HCT116 (cell line): ENCODE measurements at regions not wholly inside any gene's neighbourhood (a gene's known extent, or its start where the extent isn't known, plus 50 kb on each side); places are given as distances from the start of the nearest gene placed in this dataset.

ENCODE experiments used
- ATAC-seq: fragments of 200-7000 bp; cut with Tn5 transposase; 2 replicates; pipeline ENCODE4 v1.9.1; 2020; ENCODE audit warnings: mild to moderate bottlenecking, moderate library complexity
- BruUV-seq: library from RNA; stranded (reverse); fragments of 400-500 nt; replicated peaks from 2 replicates; lab custom pipeline; 2021; lab: Mats Ljungman, UMichigan
- CTCF ChIA-PET: fragments of 300-600 bp; sonication (Branson Sonifier 250); formaldehyde crosslinking; loops from one replicate; lab custom pipeline; 2021; ENCODE audit warnings: antibody characterized with exemption; lab: Charles Lee
- POLR2A ChIA-PET: fragments of 300-600, 350-600 bp; sonication (Branson Sonifier 250); formaldehyde crosslinking; loops from one replicate; lab custom pipeline; 2021; ENCODE audit warnings: antibody characterized with exemption; lab: Charles Lee
- RAD21 ChIA-PET, 2 experiments: fragments of 300-600 bp; sonication (Branson Sonifier 250); formaldehyde crosslinking; loops; one replicate each; lab custom pipeline; 2023; ENCODE audit warnings: low total read pairs in 2 of 2; ENCODE audit not compliant: uncharacterized antibody in 2 of 2, unreplicated experiment in 2 of 2, low non-redundant PET in 1 of 2; lab: Charles Lee
- DNase-seq: peaks from one replicate; pipeline ENCODE4 v3.0.0-alpha.2; 2010; ENCODE audit warnings: low read depth, low spot score
- H2AFZ ChIP-seq: fragments of 200-600 bp; shearing (Covaris generic), sonication (generic); 2 replicates; pipeline ENCODE4 v1.6.1; 2017; ENCODE audit warnings: low read depth, mixed run types, mixed read lengths, antibody characterized with exemption, low read length; ENCODE audit not compliant: poor library complexity, severe bottlenecking
- H3K27ac ChIP-seq: 2 replicates; pipeline ENCODE4 v1.5.1; 2012; ENCODE audit warnings: low read depth, low read length
- H3K27me3 ChIP-seq: fragments of 200-600 bp; sonication (generic); 2 replicates; pipeline ENCODE4 v1.6.1; 2016; ENCODE audit warnings: mixed run types, low read length, mixed read lengths; ENCODE audit not compliant: insufficient read depth
- H3K36me3 ChIP-seq, 2 experiments: fragments of 200-500 bp in 1 of 2; fragments of 200-600 bp in 1 of 2; sonication (Bioruptor generic) in 1 of 2; sonication (generic) in 1 of 2; 2 replicates each; pipeline versions ENCODE4 v1.5.1 to v1.6.1; 2014 to 2016; ENCODE audit warnings: low read length in 2 of 2, inconsistent platforms in 1 of 2, mixed read lengths in 1 of 2, mixed run types in 1 of 2; ENCODE audit not compliant: insufficient read depth in 2 of 2, control insufficient read depth in 1 of 2
- H3K4me1 ChIP-seq, 2 experiments: fragments of 200-600 bp in 1 of 2; sonication (generic) in 1 of 2; 2 replicates each; pipeline versions ENCODE4 v1.5.1 to v1.6.1; 2012 to 2017; ENCODE audit warnings: low read length in 2 of 2, inconsistent platforms in 1 of 2, mild to moderate bottlenecking in 1 of 2, mixed read lengths in 1 of 2, mixed run types in 1 of 2, moderate library complexity in 1 of 2; ENCODE audit not compliant: insufficient read depth in 2 of 2, control insufficient read depth in 1 of 2
- H3K4me2 ChIP-seq: fragments of 200-600 bp; sonication (generic); 2 replicates; pipeline ENCODE4 v1.6.1; 2017; ENCODE audit warnings: mixed run types, low read length, mixed read lengths
- H3K4me3 ChIP-seq, 2 experiments: fragments of 200-600 bp in 1 of 2; sonication (generic) in 1 of 2; replicated peaks in 1 of 2; 2 replicates each; pipeline ENCODE4 v1.5.1; 2011 to 2016; ENCODE audit warnings: low read length in 2 of 2, control low read depth in 1 of 2, low read depth in 1 of 2, mild to moderate bottlenecking in 1 of 2, mixed read lengths in 1 of 2, mixed run types in 1 of 2
- H3K79me2 ChIP-seq: fragments of 200-600 bp; sonication (generic); 2 replicates; pipeline ENCODE4 v1.6.1; 2017; ENCODE audit warnings: mild to moderate bottlenecking, mixed run types, low read length, moderate library complexity, mixed read lengths; ENCODE audit not compliant: insufficient read depth
- H3K9ac ChIP-seq: fragments of 200-600 bp; sonication (generic); 2 replicates; pipeline ENCODE4 v1.6.1; 2016; ENCODE audit warnings: low read length, mixed read lengths
- H3K9me2 ChIP-seq: fragments of 200-600 bp; sonication (generic), shearing (Covaris generic); 2 replicates; pipeline ENCODE4 v1.6.1; 2017; ENCODE audit warnings: mixed run types, mild to moderate bottlenecking, moderate library complexity; ENCODE audit not compliant: insufficient read depth
- H3K9me3 ChIP-seq, 2 experiments: fragments of 200-500 bp in 1 of 2; fragments of 200-600 bp in 1 of 2; sonication (Bioruptor generic) in 1 of 2; sonication (generic) in 1 of 2; 2 replicates each; pipeline ENCODE4 v1.6.1; 2014 to 2017; ENCODE audit warnings: low read length in 2 of 2, mixed read lengths in 2 of 2, inconsistent platforms in 1 of 2, low read depth in 1 of 2, mild to moderate bottlenecking in 1 of 2, mixed run types in 1 of 2, moderate library complexity in 1 of 2; ENCODE audit not compliant: control insufficient read depth in 1 of 2, insufficient read depth in 1 of 2
- H4K20me1 ChIP-seq: fragments of 200-600 bp; sonication (generic), shearing (Covaris generic); 2 replicates; pipeline ENCODE4 v1.6.1; 2017; ENCODE audit warnings: mixed run types, mild to moderate bottlenecking, moderate library complexity; ENCODE audit not compliant: insufficient read depth
- EZH2phosphoT487 ChIP-seq: fragments of 200-600 bp; IDR thresholded peaks from 2 replicates; pipeline ENCODE4 v1.6.1; 2018; ENCODE audit warnings: antibody characterized with exemption, borderline replicate concordance
- SP1 ChIP-seq: IDR thresholded peaks from 2 replicates; pipeline ENCODE4 v1.6.1; 2012; ENCODE audit warnings: low read depth
- SRF ChIP-seq: IDR thresholded peaks from 2 replicates; pipeline ENCODE4 v1.6.1; 2012; ENCODE audit warnings: low read depth
- ZFX ChIP-seq: fragments of 450-650 bp; IDR thresholded peaks from 2 replicates; pipeline ENCODE4 v1.6.1; 2017
- ZNF274 ChIP-seq: fragments of 200-500 bp; sonication (Bioruptor generic); IDR thresholded peaks from 2 replicates; pipeline ENCODE4 v1.6.1; 2014; ENCODE audit warnings: mild to moderate bottlenecking, low read depth, low read length, inconsistent platforms
- intact Hi-C: fragments of 100-400 bp; cut with micrococcal nuclease; formaldehyde crosslinking; loops from 2 replicates; pipeline ENCODE4 v1.10.0; 2022
- TF ChIP-seq, protein P1 (sequence below), 3 experiments: fragments of 200-600 bp in 1 of 3; sonication (generic) in 1 of 3; IDR thresholded peaks in 2 of 3; conservative IDR thresholded peaks in 1 of 3; 2 replicates each; pipeline ENCODE4 v1.5.1; 2012 to 2017; ENCODE audit warnings: low read depth in 2 of 3, low read length in 2 of 3, antibody characterized with exemption in 1 of 3, borderline replicate concordance in 1 of 3, control low read depth in 1 of 3, mild to moderate bottlenecking in 1 of 3, mixed read lengths in 1 of 3, mixed run types in 1 of 3, moderate library complexity in 1 of 3; ENCODE audit not compliant: insufficient read depth in 1 of 3
- TF ChIP-seq, protein P2 (sequence below): IDR thresholded peaks from 2 replicates; pipeline ENCODE4 v1.6.1; 2012; ENCODE audit warnings: low read depth

DNA sequence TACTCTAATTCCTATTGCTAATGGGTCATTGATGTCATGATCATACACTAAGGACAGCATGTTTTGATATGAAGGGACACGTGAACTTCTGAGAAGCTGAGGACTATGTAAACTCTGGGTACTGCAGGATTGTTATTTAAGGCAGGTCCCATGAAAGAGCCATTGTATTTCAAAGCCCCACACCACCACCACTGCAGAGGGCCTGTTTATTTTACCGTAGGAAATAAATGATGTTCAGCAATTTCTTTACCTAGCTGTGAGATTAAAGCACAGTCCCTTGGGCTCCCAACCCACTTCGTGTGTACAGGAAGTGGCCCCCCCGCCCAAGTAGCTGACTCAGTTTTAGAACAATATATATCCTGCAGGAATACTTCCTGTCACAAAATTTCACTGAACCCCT lies 89.8 kb upstream of the ACSL4 start:
- no peak overlapping the region for H3K4me2 ChIP-seq
- no peaks in the 10 kb centered on the region for H3K9me2 ChIP-seq
- TF ChIP-seq EZH2phosphoT487, result no peak
- TF ChIP-seq ZNF274, result no peak
- TF ChIP-seq, protein P1, sequence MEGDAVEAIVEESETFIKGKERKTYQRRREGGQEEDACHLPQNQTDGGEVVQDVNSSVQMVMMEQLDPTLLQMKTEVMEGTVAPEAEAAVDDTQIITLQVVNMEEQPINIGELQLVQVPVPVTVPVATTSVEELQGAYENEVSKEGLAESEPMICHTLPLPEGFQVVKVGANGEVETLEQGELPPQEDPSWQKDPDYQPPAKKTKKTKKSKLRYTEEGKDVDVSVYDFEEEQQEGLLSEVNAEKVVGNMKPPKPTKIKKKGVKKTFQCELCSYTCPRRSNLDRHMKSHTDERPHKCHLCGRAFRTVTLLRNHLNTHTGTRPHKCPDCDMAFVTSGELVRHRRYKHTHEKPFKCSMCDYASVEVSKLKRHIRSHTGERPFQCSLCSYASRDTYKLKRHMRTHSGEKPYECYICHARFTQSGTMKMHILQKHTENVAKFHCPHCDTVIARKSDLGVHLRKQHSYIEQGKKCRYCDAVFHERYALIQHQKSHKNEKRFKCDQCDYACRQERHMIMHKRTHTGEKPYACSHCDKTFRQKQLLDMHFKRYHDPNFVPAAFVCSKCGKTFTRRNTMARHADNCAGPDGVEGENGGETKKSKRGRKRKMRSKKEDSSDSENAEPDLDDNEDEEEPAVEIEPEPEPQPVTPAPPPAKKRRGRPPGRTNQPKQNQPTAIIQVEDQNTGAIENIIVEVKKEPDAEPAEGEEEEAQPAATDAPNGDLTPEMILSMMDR (IDR thresholded peaks at IDR 0.05 in 2 of 3, conservative IDR thresholded peaks at IDR 0.05 in 1 of 3; ENCODE audit: borderline replicate concordance in 1 of 3, insufficient read depth in 1 of 3, low read depth in 2 of 3, low read length in 2 of 3), result no peak
- no peak for TF ChIP-seq SP1
- no peak for TF ChIP-seq SRF
- POLR2A ChIA-PET, result no interaction called here
- no peaks in the 10 kb centered on the region for H3K79me2 ChIP-seq
- BruUV-seq, result no TSS peak
- H3K9me3 ChIP-seq, result no peaks in the 10 kb centered on the region
- H2AFZ ChIP-seq, result no peak overlapping the region
- no peak overlapping the region for H3K27ac ChIP-seq
- CTCF ChIA-PET, result no interaction called here
- DNase-seq, result no peak
- H3K9ac ChIP-seq, result no peak overlapping the region
- H4K20me1 ChIP-seq, result no peaks in the 10 kb centered on the region
- ATAC-seq, result no peak
- RAD21 ChIA-PET, result no interaction called here
- no peaks in the 10 kb centered on the region for H3K36me3 ChIP-seq
- H3K4me3 ChIP-seq, result no peak overlapping the region
- H3K27me3 ChIP-seq, result no peaks in the 10 kb centered on the region
- peaks cover 2 to 12% of the 10 kb centered on the region in 2 experiments; a peak in 3 of 4 replicates for H3K4me1 ChIP-seq
- intact Hi-C loops, result no loop called here

DNA sequence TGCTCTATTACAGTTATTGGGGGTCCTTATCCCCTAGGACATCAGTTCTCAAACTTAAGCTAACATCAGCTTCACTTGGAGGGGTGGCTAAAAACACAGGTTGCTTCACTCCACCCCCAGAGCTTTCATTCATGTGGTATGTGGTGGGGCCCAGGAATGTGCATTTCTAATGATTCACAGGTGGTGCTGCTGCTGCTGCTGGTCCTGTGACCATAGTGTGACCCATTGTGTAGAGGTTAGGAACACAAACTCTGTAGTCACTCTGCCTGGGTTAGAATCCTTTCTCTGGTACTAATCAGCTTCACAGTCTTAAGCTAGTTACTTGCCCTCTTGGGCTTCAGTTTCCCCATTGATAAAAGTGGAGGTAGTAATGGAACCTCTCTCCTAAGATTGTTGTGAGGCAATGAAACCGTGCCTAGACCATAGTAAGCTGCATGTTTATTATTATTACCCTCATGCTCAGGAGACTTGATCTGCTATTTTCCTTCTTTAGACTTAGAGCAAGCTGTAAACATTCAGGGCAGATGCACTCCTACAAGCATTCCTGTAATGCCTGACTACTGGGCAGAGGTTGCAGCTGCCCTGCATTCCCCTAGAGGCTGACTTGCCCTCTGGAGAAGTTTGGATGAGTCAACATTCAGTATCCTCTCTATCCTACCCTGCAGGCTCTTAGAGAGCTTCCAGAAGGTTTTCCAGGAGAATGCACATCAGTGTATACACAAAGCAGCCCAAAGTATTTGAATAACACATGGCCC lies 94.1 kb upstream of the ACSL4 start:
- H3K4me1 ChIP-seq, result peaks cover 2 to 12% of the 10 kb centered on the region in 2 experiments; a peak in 3 of 4 replicates
- H3K27ac ChIP-seq, result no peak overlapping the region
- no peaks in the 10 kb centered on the region for H3K79me2 ChIP-seq
- H4K20me1 ChIP-seq, result no peaks in the 10 kb centered on the region
- no peaks in the 10 kb centered on the region for H3K9me2 ChIP-seq
- ATAC-seq (peak; percentile 89), DNase-seq (no peak)
- CTCF ChIA-PET, result interaction anchor here (0.8 to 1.4 kb wide), 2 partner anchors 30 to 113 kb away, joined by 3 to 5 read pairs; no protein-coding TSS in a partner anchor
- no TSS peak for BruUV-seq
- H3K9me3 ChIP-seq, result no peaks in the 10 kb centered on the region
- intact Hi-C loops, result no loop called here
- no peak overlapping the region for H2AFZ ChIP-seq
- H3K4me3 ChIP-seq, result no peak overlapping the region
- RAD21 ChIA-PET, result no interaction called here
- peak overlapping the region; percentile 40 for H3K4me2 ChIP-seq
- H3K36me3 ChIP-seq, result no peaks in the 10 kb centered on the region
- POLR2A ChIA-PET, result no interaction called here
- no peak overlapping the region for H3K9ac ChIP-seq
- H3K27me3 ChIP-seq, result no peaks in the 10 kb centered on the region
- TF ChIP-seq, protein P1 (IDR thresholded peaks at IDR 0.05 in 2 of 3, conservative IDR thresholded peaks at IDR 0.05 in 1 of 3; ENCODE audit: borderline replicate concordance in 1 of 3, insufficient read depth in 1 of 3, low read depth in 2 of 3, low read length in 2 of 3), result no peak
- TF ChIP-seq, protein P2, sequence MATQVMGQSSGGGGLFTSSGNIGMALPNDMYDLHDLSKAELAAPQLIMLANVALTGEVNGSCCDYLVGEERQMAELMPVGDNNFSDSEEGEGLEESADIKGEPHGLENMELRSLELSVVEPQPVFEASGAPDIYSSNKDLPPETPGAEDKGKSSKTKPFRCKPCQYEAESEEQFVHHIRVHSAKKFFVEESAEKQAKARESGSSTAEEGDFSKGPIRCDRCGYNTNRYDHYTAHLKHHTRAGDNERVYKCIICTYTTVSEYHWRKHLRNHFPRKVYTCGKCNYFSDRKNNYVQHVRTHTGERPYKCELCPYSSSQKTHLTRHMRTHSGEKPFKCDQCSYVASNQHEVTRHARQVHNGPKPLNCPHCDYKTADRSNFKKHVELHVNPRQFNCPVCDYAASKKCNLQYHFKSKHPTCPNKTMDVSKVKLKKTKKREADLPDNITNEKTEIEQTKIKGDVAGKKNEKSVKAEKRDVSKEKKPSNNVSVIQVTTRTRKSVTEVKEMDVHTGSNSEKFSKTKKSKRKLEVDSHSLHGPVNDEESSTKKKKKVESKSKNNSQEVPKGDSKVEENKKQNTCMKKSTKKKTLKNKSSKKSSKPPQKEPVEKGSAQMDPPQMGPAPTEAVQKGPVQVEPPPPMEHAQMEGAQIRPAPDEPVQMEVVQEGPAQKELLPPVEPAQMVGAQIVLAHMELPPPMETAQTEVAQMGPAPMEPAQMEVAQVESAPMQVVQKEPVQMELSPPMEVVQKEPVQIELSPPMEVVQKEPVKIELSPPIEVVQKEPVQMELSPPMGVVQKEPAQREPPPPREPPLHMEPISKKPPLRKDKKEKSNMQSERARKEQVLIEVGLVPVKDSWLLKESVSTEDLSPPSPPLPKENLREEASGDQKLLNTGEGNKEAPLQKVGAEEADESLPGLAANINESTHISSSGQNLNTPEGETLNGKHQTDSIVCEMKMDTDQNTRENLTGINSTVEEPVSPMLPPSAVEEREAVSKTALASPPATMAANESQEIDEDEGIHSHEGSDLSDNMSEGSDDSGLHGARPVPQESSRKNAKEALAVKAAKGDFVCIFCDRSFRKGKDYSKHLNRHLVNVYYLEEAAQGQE, result no peak
- no peak for TF ChIP-seq ZFX
